GM12878 (cell line): ENCODE measurements at regions not wholly inside any gene's neighbourhood (a gene's known extent, or its start where the extent isn't known, plus 50 kb on each side); places are given as distances from the start of the nearest gene placed in this dataset.

Experiments
- ATAC-seq: fragments of 200-7000 bp; cut with Tn5 transposase; 3 replicates; pipeline ENCODE4 v1.9.1; 2020; ENCODE audit warnings: mild to moderate bottlenecking, moderate library complexity
- BruUV-seq: library from RNA; stranded (reverse); fragments of 400-500 nt; replicated peaks from 2 replicates; lab custom pipeline; 2021; lab: Mats Ljungman, UMichigan
- CTCF ChIA-PET: fragments of 300-600 bp; sonication (Branson Sonifier 250); formaldehyde crosslinking; extraction: SDS; loops from one replicate; lab custom pipeline; 2021; ENCODE audit warnings: inconsistent platforms; lab: Yijun Ruan, JAX
- POLR2A ChIA-PET: fragments of 350-600 bp; formaldehyde crosslinking; extraction: SDS; loops from one replicate; lab custom pipeline; 2021; ENCODE audit warnings: inconsistent platforms; lab: Charles Lee
- RAD21 ChIA-PET: fragments of 300-600 bp; sonication (Branson Sonifier 250); formaldehyde crosslinking; loops from one replicate; lab custom pipeline; 2023; ENCODE audit warnings: antibody characterized with exemption; ENCODE audit not compliant: unreplicated experiment; lab: Charles Lee
- SMC1A ChIA-PET: fragments of 300-600 bp; sonication (Branson Sonifier 250); formaldehyde crosslinking; loops from one replicate; lab custom pipeline; 2023; ENCODE audit not compliant: unreplicated experiment, uncharacterized antibody; lab: Charles Lee
- DNase-seq: peaks from one replicate; pipeline ENCODE4 v3.0.0-alpha.2; 2011; ENCODE audit warnings: low read depth, low spot score
- FAIRE-seq: peaks from 3 replicates; lab custom pipeline; 2011; peaks lifted over from hg19 to GRCh38; lab: Jason Lieb, UNC
- H2AFZ ChIP-seq: 2 replicates; pipeline ENCODE4 v1.6.0; 2011; ENCODE audit warnings: low read depth, low read length, control low read depth; ENCODE audit not compliant: control insufficient read depth
- H3K27ac ChIP-seq: 2 replicates; pipeline ENCODE4 v1.5.1; 2011; ENCODE audit warnings: control low read depth; ENCODE audit not compliant: control insufficient read depth, insufficient read depth
- H3K27me3 ChIP-seq, 2 experiments: replicated peaks in 1 of 2; 2 replicates each; pipeline versions ENCODE4 v1.6.0 to v1.6.1; 2011; ENCODE audit warnings: low read length in 1 of 2; ENCODE audit not compliant: control insufficient read depth in 2 of 2, insufficient read depth in 2 of 2
- H3K36me3 ChIP-seq, 2 experiments: 2 replicates each; pipeline ENCODE4 v1.5.1; 2011; ENCODE audit warnings: low read length in 1 of 2; ENCODE audit not compliant: control insufficient read depth in 2 of 2, insufficient read depth in 2 of 2
- H3K4me1 ChIP-seq: 2 replicates; pipeline ENCODE4 v1.6.1; 2011; ENCODE audit warnings: mild to moderate bottlenecking, low read length, moderate library complexity, mixed read lengths; ENCODE audit not compliant: control insufficient read depth, insufficient read depth
- H3K4me2 ChIP-seq: 2 replicates; pipeline ENCODE4 v1.6.0; 2011; ENCODE audit warnings: control low read depth; ENCODE audit not compliant: control insufficient read depth, insufficient read depth
- H3K4me3 ChIP-seq: fragments of 200-600 bp; sonication (generic); 2 replicates; pipeline ENCODE4 v1.5.1; 2016
- H3K79me2 ChIP-seq: 2 replicates; pipeline ENCODE4 v1.6.0; 2011; ENCODE audit warnings: low read length; ENCODE audit not compliant: control insufficient read depth, insufficient read depth
- H3K9ac ChIP-seq: 2 replicates; pipeline ENCODE4 v1.8.0; 2011; ENCODE audit warnings: low read length, control low read depth, mixed read lengths; ENCODE audit not compliant: control insufficient read depth, insufficient read depth
- H3K9me3 ChIP-seq: replicated peaks from 3 replicates; pipeline ENCODE4 v1.5.1; 2011; ENCODE audit warnings: mild to moderate bottlenecking, low read length; ENCODE audit not compliant: control insufficient read depth, insufficient read depth
- H4K20me1 ChIP-seq: 2 replicates; pipeline ENCODE4 v1.6.0; 2011; ENCODE audit not compliant: control insufficient read depth, insufficient read depth
- CBFB ChIP-seq: IDR thresholded peaks from 2 replicates; pipeline ENCODE4 v1.6.1; 2016; ENCODE audit warnings: antibody characterized with exemption, low read depth
- CEBPB ChIP-seq, 2 experiments: fragments of 150-350 bp in 1 of 2; IDR thresholded peaks; 2 replicates each; pipeline ENCODE4 v1.6.1; 2012 to 2014; ENCODE audit warnings: low read depth in 2 of 2, low read length in 2 of 2, borderline replicate concordance in 1 of 2, inconsistent platforms in 1 of 2
- FOS ChIP-seq: IDR thresholded peaks from 3 replicates; pipeline ENCODE4 v1.6.1; 2011; ENCODE audit warnings: borderline replicate concordance; ENCODE audit not compliant: insufficient read length; ENCODE audit errors: extremely low read depth
- GATAD2B ChIP-seq: fragments of 450-650 bp; conservative IDR thresholded peaks from 2 replicates; pipeline ENCODE4 v1.6.1; 2017; ENCODE audit warnings: low read depth, mild to moderate bottlenecking, moderate library complexity
- IKZF1 ChIP-seq: fragments of 450-650 bp; conservative IDR thresholded peaks from 2 replicates; pipeline ENCODE4 v1.6.1; 2017; ENCODE audit warnings: antibody characterized with exemption, mild to moderate bottlenecking
- JUNB ChIP-seq: IDR thresholded peaks from 2 replicates; pipeline ENCODE4 v1.6.1; 2016; ENCODE audit warnings: antibody characterized with exemption, mild to moderate bottlenecking
- MEF2A ChIP-seq: IDR thresholded peaks from 2 replicates; pipeline ENCODE4 v1.6.1; 2011; ENCODE audit warnings: low read depth, mild to moderate bottlenecking, low read length, moderate library complexity; ENCODE audit not compliant: insufficient read depth
- MXI1 ChIP-seq: fragments of 150-350 bp; IDR thresholded peaks from 2 replicates; pipeline ENCODE4 v1.6.1; 2011; ENCODE audit warnings: low read depth, mild to moderate bottlenecking, inconsistent platforms, low read length, improper control_type of control experiment
- NBN ChIP-seq: fragments of 450-650 bp; IDR thresholded peaks from 2 replicates; pipeline ENCODE4 v1.6.1; 2016
- NR2F1 ChIP-seq: fragments of 450-650 bp; conservative IDR thresholded peaks from 2 replicates; pipeline ENCODE4 v1.6.1; 2017; ENCODE audit warnings: mild to moderate bottlenecking
- SMC3 ChIP-seq: IDR thresholded peaks from 2 replicates; pipeline ENCODE4 v1.6.1; 2011; ENCODE audit warnings: low read length, improper control_type of control experiment, borderline replicate concordance
- SREBF1 ChIP-seq: IDR thresholded peaks from 2 replicates; pipeline ENCODE4 v1.6.1; 2012; ENCODE audit warnings: mild to moderate bottlenecking, low read length
- SRF ChIP-seq, 2 experiments: IDR thresholded peaks; 2 replicates each; pipeline ENCODE4 v1.6.1; 2011; ENCODE audit warnings: low read depth in 2 of 2, low read length in 2 of 2, mild to moderate bottlenecking in 1 of 2, moderate library complexity in 1 of 2
- WRNIP1 ChIP-seq: IDR thresholded peaks from 2 replicates; pipeline ENCODE4 v1.6.1; 2011; ENCODE audit warnings: low read depth, low read length, improper control_type of control experiment, borderline replicate concordance
- WGBS: methylation state at CpG from one replicate; pipeline ENCODE4 v1.1.6; 2016; ENCODE audit warnings: low lambda C conversion rate; ENCODE audit not compliant: insufficient replicate concordance, insufficient coverage; ENCODE audit errors: missing lambda C conversion rate; 5-methylcytosine and 5-hydroxymethylcytosine counted together
- in situ Hi-C: fragments of 300-500 bp; cut with MboI; formaldehyde crosslinking; loops from 9 replicates; pipeline ENCODE4 v1.14.3; 2018; ENCODE audit warnings: mixed read lengths
- intact Hi-C: fragments of 100-400 bp; cut with micrococcal nuclease; formaldehyde crosslinking; loops from one replicate; pipeline ENCODE4 v1.14.2; 2022; ENCODE audit not compliant: unreplicated experiment
- TF ChIP-seq, protein P1 (sequence below): IDR thresholded peaks from 2 replicates; pipeline ENCODE4 v1.6.1; 2012; ENCODE audit warnings: mild to moderate bottlenecking, low read depth, low read length
- TF ChIP-seq, protein P2 (sequence below): IDR thresholded peaks from 2 replicates; pipeline ENCODE4 v1.6.1; 2012; ENCODE audit warnings: low read length, inconsistent platforms

- no peak for TF ChIP-seq NR2F1
Measured at GRCh38 chrX:142084611-142085010, 120.5 kb downstream of the MAGEC2 start (continued).

DNA sequence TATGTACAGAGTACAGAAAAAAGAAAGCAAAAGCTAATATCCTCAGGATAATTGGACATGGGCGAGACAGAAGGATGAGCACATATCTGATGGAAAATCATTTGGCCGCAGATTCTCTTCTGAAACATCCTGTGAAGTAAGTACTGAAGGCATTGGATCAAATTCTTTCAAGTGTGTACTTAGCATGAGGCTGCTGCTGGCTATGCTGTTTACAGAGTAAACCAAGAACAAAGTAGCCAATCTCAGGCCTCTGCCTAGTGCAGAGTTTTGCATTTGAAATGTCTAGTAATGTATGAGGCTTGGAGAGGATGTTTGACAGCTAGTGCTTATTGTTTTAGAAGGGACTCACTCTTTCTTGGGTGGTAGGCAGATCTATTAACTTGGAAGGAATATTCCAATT, 128.5 kb downstream of the MAGEC2 start:
- in situ Hi-C loops (no loop called here), intact Hi-C loops (no loop called here)
- Histone ChIP-seq H3K79me2 (no peaks in the 10 kb centered on the region), H3K9ac (no peak overlapping the region), H3K27ac (no peak overlapping the region), H4K20me1 (no peaks in the 10 kb centered on the region), H3K27me3 (no peaks in the 10 kb centered on the region), H3K4me3 (no peak overlapping the region), H3K4me2 (no peak overlapping the region), H3K9me3 (no peaks in the 10 kb centered on the region), H3K36me3 (no peaks in the 10 kb centered on the region), H3K4me1 (no peaks in the 10 kb centered on the region), H2AFZ (no peak overlapping the region)
- FAIRE-seq, result no peak
- no peak for ATAC-seq
- no peak for DNase-seq
- BruUV-seq, result no TSS peak
- TF ChIP-seq SMC3 (no peak), WRNIP1 (no peak), CEBPB (IDR thresholded peaks at IDR 0.05; ENCODE audit: borderline replicate concordance in 1 of 2, low read depth in 2 of 2, low read length in 2 of 2) (no peak), GATAD2B (no peak), NBN (no peak), SREBF1 (no peak), MEF2A (no peak), CBFB (no peak), JUNB (no peak), FOS (no peak), SRF (IDR thresholded peaks at IDR 0.05; ENCODE audit: low read depth in 2 of 2, low read length in 2 of 2) (no peak), IKZF1 (no peak), MXI1 (no peak)
- TF ChIP-seq, protein P1, sequence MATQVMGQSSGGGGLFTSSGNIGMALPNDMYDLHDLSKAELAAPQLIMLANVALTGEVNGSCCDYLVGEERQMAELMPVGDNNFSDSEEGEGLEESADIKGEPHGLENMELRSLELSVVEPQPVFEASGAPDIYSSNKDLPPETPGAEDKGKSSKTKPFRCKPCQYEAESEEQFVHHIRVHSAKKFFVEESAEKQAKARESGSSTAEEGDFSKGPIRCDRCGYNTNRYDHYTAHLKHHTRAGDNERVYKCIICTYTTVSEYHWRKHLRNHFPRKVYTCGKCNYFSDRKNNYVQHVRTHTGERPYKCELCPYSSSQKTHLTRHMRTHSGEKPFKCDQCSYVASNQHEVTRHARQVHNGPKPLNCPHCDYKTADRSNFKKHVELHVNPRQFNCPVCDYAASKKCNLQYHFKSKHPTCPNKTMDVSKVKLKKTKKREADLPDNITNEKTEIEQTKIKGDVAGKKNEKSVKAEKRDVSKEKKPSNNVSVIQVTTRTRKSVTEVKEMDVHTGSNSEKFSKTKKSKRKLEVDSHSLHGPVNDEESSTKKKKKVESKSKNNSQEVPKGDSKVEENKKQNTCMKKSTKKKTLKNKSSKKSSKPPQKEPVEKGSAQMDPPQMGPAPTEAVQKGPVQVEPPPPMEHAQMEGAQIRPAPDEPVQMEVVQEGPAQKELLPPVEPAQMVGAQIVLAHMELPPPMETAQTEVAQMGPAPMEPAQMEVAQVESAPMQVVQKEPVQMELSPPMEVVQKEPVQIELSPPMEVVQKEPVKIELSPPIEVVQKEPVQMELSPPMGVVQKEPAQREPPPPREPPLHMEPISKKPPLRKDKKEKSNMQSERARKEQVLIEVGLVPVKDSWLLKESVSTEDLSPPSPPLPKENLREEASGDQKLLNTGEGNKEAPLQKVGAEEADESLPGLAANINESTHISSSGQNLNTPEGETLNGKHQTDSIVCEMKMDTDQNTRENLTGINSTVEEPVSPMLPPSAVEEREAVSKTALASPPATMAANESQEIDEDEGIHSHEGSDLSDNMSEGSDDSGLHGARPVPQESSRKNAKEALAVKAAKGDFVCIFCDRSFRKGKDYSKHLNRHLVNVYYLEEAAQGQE, result no peak
- TF ChIP-seq, protein P2, sequence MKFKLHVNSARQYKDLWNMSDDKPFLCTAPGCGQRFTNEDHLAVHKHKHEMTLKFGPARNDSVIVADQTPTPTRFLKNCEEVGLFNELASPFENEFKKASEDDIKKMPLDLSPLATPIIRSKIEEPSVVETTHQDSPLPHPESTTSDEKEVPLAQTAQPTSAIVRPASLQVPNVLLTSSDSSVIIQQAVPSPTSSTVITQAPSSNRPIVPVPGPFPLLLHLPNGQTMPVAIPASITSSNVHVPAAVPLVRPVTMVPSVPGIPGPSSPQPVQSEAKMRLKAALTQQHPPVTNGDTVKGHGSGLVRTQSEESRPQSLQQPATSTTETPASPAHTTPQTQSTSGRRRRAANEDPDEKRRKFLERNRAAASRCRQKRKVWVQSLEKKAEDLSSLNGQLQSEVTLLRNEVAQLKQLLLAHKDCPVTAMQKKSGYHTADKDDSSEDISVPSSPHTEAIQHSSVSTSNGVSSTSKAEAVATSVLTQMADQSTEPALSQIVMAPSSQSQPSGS, result no peak
- ChIA-PET CTCF (no interaction called here), SMC1A (no interaction called here), POLR2A (no interaction called here), RAD21 (no interaction called here)
- WGBS, result 3% methylated on average over 2 of the region's 2 CpGs
